ENCODE measurements at regions not wholly inside any gene's neighbourhood (a gene's known extent, or its start where the extent isn't known, plus 50 kb on each side); places are given as distances from the start of the nearest gene placed in this dataset.
"Not testable (repeated sequence)": the region's sequence is repeated elsewhere in the genome, so short reads cannot be mapped to it uniquely, and the experiment has no call there.

DNA sequence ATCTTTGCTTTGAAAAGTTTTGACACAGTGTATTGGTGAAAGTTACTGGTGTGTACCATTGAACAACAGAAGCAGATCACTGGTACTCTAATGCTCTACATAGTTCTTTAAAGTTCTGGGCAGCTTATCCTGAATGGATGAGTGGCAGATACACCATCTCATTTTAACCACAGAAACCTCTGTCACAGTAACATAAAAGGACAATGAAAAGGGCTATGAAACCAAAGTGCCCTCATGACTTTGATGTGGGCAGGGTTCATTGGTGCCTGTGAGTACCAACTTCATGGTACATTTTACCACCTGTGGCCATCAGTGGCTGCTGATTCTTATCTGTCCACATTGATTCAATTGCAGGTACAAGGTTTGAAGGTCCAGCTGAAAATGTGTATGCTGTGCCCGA is 285.7 kb upstream of the PREP start:
- Histone ChIP-seq H3K9me3 (peaks cover 3% of the 10 kb centered on the region), H3K36me3 (no peaks in the 10 kb centered on the region), H3K27me3 (no peaks in the 10 kb centered on the region), H3K4me3 (no peak overlapping the region)
- DNase-seq: no peak

DNA sequence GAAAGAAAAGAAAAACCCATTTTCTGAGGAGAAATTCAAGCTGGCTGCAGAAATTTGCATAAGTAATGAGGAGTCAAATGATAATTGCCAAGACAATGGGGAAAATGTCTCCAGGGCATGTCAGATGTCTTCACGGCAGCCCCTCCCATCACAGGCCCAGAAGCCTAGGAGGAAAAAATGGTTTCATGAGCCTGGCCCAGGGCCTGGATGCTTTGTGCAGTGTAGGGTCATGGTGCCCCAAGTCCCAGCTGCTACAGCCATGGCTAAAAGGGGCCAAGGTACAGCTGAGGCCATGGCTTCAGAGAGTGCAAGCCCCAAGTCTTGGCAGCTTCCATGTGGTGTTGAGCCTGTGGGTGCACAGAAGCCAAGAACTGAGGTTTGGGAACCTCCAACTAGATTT is 283.9 kb upstream of the PREP start:
- H3K27me3 ChIP-seq, DNase-seq, H3K36me3 ChIP-seq, H3K9me3 ChIP-seq, H3K4me3 ChIP-seq: not testable (repeated sequence)

DNA sequence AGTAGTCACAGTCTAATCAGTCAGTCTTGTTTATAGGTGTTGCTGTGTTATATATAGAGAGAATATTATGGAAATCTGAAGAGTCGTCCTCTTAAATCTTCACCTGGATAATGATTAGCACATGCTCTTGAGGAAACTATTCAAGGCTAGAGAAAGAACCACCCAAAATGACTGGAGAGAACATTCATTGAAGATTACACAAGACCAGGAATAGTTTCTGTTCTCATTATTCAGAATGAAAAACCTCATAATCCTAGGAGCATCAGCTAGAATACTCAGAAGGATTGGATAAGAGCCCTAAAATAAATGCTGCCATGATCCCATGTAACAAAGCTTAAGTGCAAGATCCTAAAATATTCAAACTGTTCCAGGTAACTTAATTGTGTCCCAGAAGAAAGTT is 278.2 kb upstream of the PREP start:
- DNase-seq: no peak
- Histone ChIP-seq H3K36me3 (no peaks in the 10 kb centered on the region), H3K4me3 (no peak overlapping the region), H3K27me3 (no peaks in the 10 kb centered on the region), H3K9me3 (peaks cover 3% of the 10 kb centered on the region; the same call in 1 of the 2 replicates)

DNA sequence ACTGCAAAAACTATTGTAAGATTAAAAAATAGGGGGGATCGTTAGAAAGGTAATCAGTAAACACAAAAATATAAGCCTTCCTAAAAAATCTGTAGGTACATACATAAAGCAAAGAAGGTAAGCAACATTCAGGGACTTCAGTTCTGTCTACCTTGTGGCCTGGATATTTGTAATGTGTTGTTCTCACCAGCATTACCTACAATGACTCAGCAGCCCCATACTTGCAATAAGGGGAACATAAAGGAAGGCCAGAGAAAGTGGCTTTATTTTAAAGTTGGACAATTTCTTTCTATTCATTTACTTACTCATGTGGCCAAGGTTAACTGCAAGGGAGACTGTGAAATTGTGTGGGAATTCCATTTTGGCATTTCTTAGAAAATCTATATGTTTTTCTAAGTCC is 277.2 kb upstream of the PREP start:
- Histone ChIP-seq H3K27me3 (no peaks in the 10 kb centered on the region), H3K36me3 (no peaks in the 10 kb centered on the region), H3K4me3 (no peak overlapping the region), H3K9me3 (peaks cover 3% of the 10 kb centered on the region; the same call in 1 of the 2 replicates)
- no peak for DNase-seq

DNA sequence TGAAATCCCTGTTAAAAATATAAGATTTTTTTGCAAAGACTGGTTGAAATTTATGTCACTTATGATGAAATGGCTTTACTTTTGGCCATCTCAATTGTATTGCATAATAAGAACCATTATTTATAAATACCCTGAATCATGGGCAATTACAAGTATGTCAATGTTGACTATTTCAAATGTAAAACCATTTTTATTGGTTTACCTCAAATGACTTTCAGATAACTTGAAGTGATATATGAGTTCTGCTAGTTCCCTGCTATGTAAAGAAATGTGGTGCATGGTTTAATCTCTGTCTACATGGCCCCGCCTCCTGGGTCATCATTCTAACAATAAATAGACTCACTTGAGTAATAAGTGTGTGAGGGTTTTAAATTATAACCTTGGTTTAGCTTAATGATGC is 275.6 kb upstream of the PREP start:
- no peaks in the 10 kb centered on the region for H3K9me3 ChIP-seq
- H3K36me3 ChIP-seq: no peaks in the 10 kb centered on the region
- no peak for DNase-seq
- H3K27me3 ChIP-seq: no peaks in the 10 kb centered on the region
- no peak overlapping the region for H3K4me3 ChIP-seq

DNA sequence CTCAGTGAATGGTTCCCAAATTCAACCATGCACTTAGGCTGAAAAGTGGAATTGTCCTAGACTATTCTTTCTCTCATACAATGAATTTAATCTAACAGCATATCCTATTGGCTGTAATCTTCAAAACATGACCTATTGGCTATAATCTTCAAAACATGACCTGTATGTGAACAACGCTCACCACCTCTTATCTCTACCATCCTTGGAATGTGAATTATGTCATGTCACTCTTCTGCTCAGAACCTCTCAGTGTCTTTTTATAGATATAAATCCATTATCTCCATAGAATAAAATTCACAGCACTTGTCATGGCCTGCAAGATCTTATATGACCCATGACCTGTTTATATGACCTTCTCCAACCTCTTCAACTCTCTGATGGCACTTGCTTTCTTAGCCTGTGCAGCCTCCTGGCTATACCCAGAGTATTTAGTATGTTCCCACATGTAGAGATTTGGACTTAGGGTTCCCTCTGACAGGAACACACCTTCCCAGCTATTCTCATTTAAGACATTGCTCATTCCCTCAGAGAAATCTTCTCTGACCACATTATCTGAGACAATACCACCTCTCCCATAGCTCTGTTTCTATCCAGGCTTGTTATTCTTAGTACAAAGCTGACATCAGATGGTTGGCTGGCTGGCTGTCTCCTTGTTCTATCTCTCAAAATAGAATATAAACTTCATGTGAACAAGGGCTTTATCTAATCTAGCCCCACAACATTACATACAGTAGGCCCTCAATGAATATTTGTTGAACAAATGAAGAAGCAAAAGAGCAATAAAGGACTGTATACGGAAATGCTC is 275.0 kb upstream of the PREP start:
- H3K4me3 ChIP-seq: no peak overlapping the region
- DNase-seq: no peak
- H3K36me3 ChIP-seq: no peaks in the 10 kb centered on the region

DNA sequence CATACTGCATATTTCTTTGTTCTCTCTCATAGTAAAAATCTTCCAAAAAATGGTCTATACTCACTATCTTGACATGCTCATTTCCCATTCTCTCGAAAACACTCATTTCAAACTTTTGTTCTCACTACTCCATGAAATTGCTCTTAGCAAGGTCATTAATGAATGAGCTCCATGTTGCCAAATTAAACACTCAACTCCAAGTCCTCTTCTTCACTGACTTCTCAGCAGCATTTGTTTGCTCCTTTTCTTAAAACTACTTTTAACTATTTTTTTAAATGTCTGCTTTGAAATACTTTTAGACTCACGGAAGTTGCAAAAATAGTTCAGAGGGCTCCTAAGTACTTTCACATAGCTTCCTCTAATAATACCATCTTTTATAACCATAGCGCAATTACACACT is 274.0 kb upstream of the PREP start:
- no peaks in the 10 kb centered on the region for H3K27me3 ChIP-seq
- no peak for DNase-seq

More for the DNA sequence above, 275.0 kb upstream of the PREP start:
- H3K27me3 ChIP-seq: no peaks in the 10 kb centered on the region
- H3K9me3 ChIP-seq: no peaks in the 10 kb centered on the region

DNA sequence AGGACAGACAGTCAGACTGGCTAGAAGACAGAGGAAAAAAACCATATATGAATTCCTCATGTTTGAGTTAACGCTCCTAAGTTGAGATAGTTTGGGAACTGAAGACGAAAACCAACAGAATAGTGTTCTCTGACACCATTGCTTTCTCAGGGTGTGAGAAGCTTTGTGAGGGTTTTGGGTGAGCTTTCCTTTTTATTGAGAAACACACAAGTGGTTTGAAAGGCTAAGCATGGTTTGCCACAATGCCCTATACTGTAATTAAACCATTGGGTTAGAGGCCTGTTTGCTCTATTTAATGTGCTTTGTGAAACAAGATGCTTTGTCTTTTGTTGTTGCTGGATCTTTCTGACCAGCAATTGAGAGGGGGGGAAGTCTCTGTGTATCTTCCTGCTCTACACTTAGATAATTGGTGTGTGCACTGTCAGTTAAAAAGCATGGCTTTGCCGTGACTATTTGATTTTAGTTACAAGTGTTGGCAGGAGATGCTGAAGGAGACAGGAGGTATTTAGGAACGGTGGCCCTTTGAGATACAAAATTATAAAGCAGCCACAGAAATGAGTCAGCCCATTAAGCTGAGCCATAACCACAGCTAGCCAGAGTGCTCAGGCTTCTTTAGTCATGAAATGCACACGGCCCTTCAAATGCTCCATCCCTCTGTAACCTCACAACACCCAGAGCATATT is 273.0 kb upstream of the PREP start:
- Histone ChIP-seq H3K9me3 (no peaks in the 10 kb centered on the region), H3K27me3 (no peaks in the 10 kb centered on the region), H3K4me3 (no peak overlapping the region)

More for the DNA sequence above, 274.0 kb upstream of the PREP start:
- H3K4me3 ChIP-seq: no peak overlapping the region
- H3K9me3 ChIP-seq: no peaks in the 10 kb centered on the region
- no peaks in the 10 kb centered on the region for H3K36me3 ChIP-seq

DNA sequence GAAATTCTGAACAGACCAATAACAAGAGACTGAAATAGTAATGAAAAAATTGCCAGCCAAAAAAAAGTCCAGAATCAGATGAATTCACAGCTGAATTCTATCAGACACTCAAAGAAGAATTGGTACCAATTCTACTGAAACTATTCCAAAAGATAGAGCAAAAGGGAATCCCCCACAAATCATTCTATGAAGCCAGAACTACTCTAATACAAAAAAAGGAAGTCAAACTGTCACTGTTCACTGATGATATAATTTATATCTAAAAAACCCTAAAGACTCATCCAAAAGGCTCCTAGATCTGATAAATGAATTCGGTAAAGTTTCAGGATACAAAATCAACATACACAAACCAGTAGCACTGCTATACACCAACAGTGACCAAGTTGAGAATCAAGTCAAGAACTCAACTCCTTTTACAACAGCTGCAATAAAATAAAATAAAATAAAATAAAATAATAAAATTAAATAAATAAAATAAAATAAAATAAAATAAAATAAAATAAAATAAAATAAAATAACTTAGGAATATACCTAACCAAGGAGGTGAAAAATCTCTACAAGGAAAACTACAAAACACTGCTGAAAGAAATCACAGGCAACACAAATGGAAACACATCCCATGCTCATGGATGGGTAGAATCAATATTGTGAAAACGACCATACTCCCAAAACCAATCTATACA is 270.1 kb upstream of the PREP start:
- not testable (repeated sequence) for H3K4me3 ChIP-seq, H3K27me3 ChIP-seq, DNase-seq, H3K9me3 ChIP-seq, H3K36me3 ChIP-seq

More for the DNA sequence above, 273.0 kb upstream of the PREP start:
- peak; percentile 78 for DNase-seq
- no peaks in the 10 kb centered on the region for H3K36me3 ChIP-seq

DNA sequence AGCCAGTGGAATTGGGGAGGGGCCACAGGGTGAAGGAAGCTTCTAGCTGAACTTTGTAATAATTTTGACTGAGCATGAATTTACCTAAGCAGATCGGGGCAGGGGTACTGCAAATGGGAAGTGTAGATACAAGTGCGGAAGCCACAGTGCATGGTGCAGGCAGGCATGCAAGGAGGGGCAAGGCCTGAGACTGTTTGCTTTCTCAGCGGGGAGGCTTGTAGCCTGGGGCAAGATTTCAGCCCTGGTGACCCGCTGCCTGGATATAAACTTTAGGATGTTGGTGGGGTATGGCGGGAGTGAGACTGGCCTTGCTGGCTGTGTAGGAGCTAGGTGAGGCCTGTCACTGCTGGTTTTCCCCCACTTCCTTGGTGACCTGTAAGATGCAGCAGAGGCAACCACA is 266.4 kb upstream of the PREP start:
- H3K27me3 ChIP-seq: no peaks in the 10 kb centered on the region
- no peaks in the 10 kb centered on the region for H3K36me3 ChIP-seq
- no peaks in the 10 kb centered on the region for H3K9me3 ChIP-seq
- no peak overlapping the region for H3K4me3 ChIP-seq
- DNase-seq: no peak

DNA sequence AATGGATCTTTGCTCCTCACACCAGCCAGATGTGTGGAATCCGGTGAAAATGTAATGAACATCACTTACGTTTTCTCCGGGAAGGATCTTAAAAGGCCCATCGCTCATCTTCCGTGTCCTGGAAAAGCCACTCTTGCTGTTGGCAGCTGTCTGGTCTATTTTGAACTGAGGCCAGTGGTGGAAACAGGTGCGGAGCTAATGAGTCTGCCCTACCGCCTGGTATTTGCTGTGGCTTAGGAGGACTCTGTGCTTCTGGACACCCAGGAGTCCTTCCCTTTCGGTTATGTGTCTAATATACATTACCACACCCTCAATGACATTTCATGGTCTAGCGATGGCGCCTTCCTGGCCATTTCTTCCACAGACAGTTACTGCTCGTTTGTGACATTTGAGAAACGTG is 264.2 kb upstream of the PREP start:
- Histone ChIP-seq H3K36me3 (no peaks in the 10 kb centered on the region), H3K4me3 (no peak overlapping the region), H3K9me3 (no peaks in the 10 kb centered on the region), H3K27me3 (no peaks in the 10 kb centered on the region)
- DNase-seq: no peak

DNA sequence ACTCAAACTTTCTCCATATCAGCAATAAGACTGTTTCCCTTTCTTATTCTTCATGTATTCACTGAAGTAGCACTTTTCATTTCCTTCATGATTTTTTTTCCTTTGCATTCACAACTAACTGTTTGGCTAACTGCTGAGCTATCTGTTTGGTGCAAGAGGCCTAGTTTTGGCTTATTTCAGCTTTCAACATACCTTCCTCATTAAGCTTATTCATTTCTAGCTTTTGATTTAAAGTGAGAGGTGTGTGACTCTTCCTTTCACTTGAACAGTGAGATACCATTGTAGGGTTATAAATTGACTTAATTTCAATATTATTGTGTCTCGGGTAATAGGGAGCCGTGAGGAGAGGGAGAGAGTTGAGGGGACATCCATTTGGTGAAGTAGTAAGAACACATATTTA is 262.0 kb upstream of the PREP start:
- H3K36me3 ChIP-seq: no peaks in the 10 kb centered on the region
- H3K4me3 ChIP-seq: no peak overlapping the region
- no peak for DNase-seq

DNA sequence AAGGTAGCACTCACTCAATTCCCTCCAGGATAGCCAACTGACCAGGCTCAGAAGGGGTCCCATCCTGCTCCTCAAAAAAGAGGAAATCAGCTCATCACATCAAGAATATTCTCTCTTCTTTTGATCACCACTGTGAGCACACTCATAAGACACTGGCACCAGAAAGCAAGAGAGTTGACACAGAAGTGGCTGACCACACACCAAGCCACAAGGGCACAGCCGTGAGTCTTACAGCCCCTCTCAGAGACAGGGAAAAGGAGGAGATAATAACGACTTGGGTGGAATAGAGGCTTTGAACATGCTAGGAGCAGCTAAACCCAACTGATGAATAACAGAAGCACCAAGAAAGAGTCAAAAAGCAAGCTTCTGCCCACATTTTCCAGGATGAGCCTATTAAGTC is 249.1 kb upstream of the PREP start:
- Histone ChIP-seq H3K27me3 (no peaks in the 10 kb centered on the region), H3K9me3 (no peaks in the 10 kb centered on the region), H3K36me3 (no peaks in the 10 kb centered on the region), H3K4me3 (no peak overlapping the region)
- no peak for DNase-seq

More for the DNA sequence above, 262.0 kb upstream of the PREP start:
- no peaks in the 10 kb centered on the region for H3K27me3 ChIP-seq
- H3K9me3 ChIP-seq: no peaks in the 10 kb centered on the region

DNA sequence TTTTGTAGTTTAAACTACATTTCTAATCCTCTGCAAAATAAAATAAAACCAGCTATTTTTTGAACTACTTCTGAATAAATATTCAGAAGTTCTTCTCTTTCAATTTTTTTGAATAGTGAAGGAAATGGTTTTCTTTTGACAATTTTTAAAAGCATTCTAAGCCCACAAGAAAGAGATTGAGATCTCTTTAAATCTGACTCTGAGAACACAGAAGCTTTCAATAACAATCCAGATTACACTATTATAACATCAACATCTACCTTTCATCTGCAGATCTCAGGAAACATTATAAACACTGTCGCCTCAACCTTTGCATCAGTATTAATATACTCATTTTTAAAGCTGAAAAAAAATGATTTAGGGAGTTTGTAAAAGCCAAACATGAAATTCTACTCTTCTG is 247.5 kb upstream of the PREP start:
- Histone ChIP-seq H3K4me3 (no peak overlapping the region), H3K9me3 (no peaks in the 10 kb centered on the region)

DNA sequence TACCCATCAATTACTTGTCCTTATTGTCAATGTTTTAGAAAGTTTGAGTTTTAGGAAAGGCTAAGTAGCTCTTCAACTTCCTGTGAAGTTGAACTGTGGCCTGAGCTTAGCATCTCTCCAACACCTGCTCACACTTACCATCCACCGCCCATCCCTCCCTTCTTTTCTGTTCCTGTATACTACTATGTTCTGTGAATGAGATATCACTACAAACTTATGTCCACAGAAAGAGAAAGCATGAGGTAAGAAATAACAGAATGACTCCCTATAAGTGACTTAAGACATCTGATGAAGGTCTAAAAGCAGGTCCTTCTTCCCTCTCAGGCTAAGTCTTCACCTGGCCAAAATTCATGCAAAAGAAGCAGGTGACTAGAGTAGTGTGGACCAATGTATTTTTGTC is 246.3 kb upstream of the PREP start:
- Histone ChIP-seq H3K4me3 (no peak overlapping the region), H3K9me3 (no peaks in the 10 kb centered on the region), H3K36me3 (no peaks in the 10 kb centered on the region), H3K27me3 (no peaks in the 10 kb centered on the region)
- no peak for DNase-seq

More for the DNA sequence above, 247.5 kb upstream of the PREP start:
- no peaks in the 10 kb centered on the region for H3K36me3 ChIP-seq
- DNase-seq: no peak
- H3K27me3 ChIP-seq: no peaks in the 10 kb centered on the region

DNA sequence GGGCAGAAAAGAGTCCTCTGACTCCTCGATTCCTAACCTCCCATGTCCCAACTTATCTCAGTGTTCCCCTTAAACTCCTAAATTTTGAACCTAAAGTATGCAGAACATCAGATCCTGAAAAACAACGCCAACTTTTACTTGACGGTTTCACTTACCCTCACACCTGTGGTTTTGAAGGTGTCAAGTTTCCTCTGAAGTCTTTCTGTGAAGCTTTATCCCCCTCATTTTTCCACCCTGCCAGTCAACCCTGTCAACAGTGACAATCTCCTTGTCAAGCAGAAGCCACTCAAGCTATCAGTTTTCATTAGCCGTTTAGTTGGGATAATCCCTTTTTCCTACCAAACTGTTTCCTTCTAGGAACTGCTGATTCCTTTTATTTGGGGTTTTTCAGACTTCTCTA is 245.4 kb upstream of the PREP start:
- Histone ChIP-seq H3K27me3 (no peaks in the 10 kb centered on the region), H3K9me3 (no peaks in the 10 kb centered on the region), H3K36me3 (no peaks in the 10 kb centered on the region), H3K4me3 (no peak overlapping the region)
- DNase-seq: no peak

DNA sequence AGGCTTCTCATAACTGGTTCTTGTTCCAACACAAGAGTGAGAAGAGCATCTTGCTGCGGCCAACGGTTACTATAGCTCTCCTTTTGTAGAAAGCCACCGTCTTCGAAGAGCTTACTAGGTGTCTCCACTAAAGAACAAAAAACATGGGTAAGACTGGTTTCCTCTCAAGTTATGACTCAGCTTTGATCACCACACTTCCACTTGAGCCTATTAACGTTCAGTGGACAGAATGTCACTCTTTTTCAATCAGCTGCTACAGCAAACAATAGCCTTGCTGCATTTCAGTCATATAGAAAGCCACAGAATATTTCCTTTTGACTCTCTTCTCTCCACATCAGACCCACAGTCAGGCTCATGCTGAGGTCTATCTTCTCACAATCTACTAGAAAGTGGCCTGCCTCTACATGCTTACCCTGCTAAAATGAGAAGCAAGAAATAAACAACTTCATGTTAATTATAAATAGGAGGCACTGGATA is 243.5 kb upstream of the PREP start:
- Histone ChIP-seq H3K27me3 (no peaks in the 10 kb centered on the region), H3K36me3 (no peaks in the 10 kb centered on the region), H3K4me3 (no peak overlapping the region), H3K9me3 (no peaks in the 10 kb centered on the region)
- DNase-seq: no peak
